ENCODE measurements at regions not wholly inside any gene's neighbourhood (a gene's known extent, or its start where the extent isn't known, plus 50 kb on each side); places are given as distances from the start of the nearest gene placed in this dataset.

DNA sequence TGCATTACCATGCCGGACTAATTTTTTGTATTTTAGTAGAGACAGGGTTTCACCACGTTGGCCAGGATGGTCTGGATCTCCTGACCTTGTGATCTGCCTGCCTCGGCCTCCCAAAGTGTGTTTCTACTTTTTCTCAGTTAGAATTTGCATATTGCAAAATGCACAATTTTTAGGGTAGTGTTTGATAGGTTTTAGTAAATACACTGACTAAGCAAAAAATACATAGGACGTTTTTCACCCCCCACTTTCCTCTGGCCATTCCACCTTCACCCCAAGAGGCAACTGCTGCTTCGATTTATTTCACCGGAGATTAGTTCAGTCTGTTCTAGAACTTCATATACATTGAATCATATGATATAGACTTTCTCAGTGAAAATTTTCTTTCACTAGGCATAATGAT is 1269.1 kb downstream of the TBC1D22A start:
- Histone ChIP-seq H3K9me3 (ENCODE audit: insufficient read depth, low read depth, low read length) (no peaks in the 10 kb centered on the region), H3K27me3 (ENCODE audit: insufficient read depth, low read length, poor library complexity, severe bottlenecking) (peaks cover 3% of the 10 kb centered on the region), H3F3A (ENCODE audit: low read depth) (no peaks in the 10 kb centered on the region), H3K9ac (ENCODE audit: low read depth, low read length, poor library complexity, severe bottlenecking) (no peak overlapping the region), H3K4me2 (ENCODE audit: low read depth, low read length, poor library complexity, severe bottlenecking) (no peak overlapping the region), H3K36me3 (ENCODE audit: insufficient read depth, low read length) (no peaks in the 10 kb centered on the region), H3K79me2 (ENCODE audit: insufficient read depth, low read length) (no peaks in the 10 kb centered on the region), H4K20me1 (ENCODE audit: insufficient read depth, low read length, poor library complexity, severe bottlenecking) (no peaks in the 10 kb centered on the region), H3K9me2 (replicated peaks; ENCODE audit: low read depth, low read length) (no peaks in the 10 kb centered on the region), H2AFZ (ENCODE audit: low read length) (no peak overlapping the region), H3K4me1 (ENCODE audit: insufficient read depth, low read length, poor library complexity, severe bottlenecking) (no peaks in the 10 kb centered on the region), H3K4me3 (ENCODE audit: low read length, poor library complexity, severe bottlenecking) (no peak overlapping the region)
- no peak for TF ChIP-seq EZH2phosphoT487 (IDR thresholded peaks at IDR 0.05; ENCODE audit: borderline replicate concordance)
- TF ChIP-seq, protein P1, sequence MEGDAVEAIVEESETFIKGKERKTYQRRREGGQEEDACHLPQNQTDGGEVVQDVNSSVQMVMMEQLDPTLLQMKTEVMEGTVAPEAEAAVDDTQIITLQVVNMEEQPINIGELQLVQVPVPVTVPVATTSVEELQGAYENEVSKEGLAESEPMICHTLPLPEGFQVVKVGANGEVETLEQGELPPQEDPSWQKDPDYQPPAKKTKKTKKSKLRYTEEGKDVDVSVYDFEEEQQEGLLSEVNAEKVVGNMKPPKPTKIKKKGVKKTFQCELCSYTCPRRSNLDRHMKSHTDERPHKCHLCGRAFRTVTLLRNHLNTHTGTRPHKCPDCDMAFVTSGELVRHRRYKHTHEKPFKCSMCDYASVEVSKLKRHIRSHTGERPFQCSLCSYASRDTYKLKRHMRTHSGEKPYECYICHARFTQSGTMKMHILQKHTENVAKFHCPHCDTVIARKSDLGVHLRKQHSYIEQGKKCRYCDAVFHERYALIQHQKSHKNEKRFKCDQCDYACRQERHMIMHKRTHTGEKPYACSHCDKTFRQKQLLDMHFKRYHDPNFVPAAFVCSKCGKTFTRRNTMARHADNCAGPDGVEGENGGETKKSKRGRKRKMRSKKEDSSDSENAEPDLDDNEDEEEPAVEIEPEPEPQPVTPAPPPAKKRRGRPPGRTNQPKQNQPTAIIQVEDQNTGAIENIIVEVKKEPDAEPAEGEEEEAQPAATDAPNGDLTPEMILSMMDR (conservative IDR thresholded peaks at IDR 0.05; ENCODE audit: low read length) = no peak

DNA sequence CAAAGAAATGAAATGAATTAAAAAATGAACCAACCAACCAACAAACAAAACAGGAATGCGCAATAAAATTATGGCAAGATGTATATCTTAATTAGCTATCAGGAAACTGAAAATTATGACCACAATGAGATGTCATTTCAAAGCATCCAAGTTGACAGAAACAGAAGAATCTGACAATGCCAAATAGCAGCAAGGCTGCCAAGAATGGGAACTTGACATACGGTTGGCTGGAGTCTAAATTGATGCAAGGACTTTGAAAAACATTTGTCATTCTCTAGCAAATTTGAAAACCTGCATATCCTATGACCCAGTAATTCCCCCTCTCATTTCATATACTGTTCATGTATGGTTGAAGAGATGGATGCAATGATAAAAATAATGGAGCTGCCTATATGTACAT is 1262.6 kb downstream of the TBC1D22A start:
- Histone ChIP-seq H3F3A (ENCODE audit: low read depth) (no peaks in the 10 kb centered on the region), H3K9me3 (ENCODE audit: insufficient read depth, low read depth, low read length) (peaks cover 5% of the 10 kb centered on the region), H3K9me2 (replicated peaks; ENCODE audit: low read depth, low read length) (no peaks in the 10 kb centered on the region), H3K4me1 (ENCODE audit: insufficient read depth, low read length, poor library complexity, severe bottlenecking) (no peaks in the 10 kb centered on the region), H3K36me3 (ENCODE audit: insufficient read depth, low read length) (no peaks in the 10 kb centered on the region), H4K20me1 (ENCODE audit: insufficient read depth, low read length, poor library complexity, severe bottlenecking) (no peaks in the 10 kb centered on the region), H3K9ac (ENCODE audit: low read depth, low read length, poor library complexity, severe bottlenecking) (no peak overlapping the region), H3K79me2 (ENCODE audit: insufficient read depth, low read length) (no peaks in the 10 kb centered on the region), H3K4me3 (ENCODE audit: low read length, poor library complexity, severe bottlenecking) (no peak overlapping the region), H3K27me3 (ENCODE audit: insufficient read depth, low read length, poor library complexity, severe bottlenecking) (no peaks in the 10 kb centered on the region), H3K4me2 (ENCODE audit: low read depth, low read length, poor library complexity, severe bottlenecking) (no peak overlapping the region), H2AFZ (ENCODE audit: low read length) (no peak overlapping the region)
- TF ChIP-seq EZH2phosphoT487 (IDR thresholded peaks at IDR 0.05; ENCODE audit: borderline replicate concordance) = no peak
- TF ChIP-seq, protein P1 (conservative IDR thresholded peaks at IDR 0.05; ENCODE audit: low read length) = no peak

DNA sequence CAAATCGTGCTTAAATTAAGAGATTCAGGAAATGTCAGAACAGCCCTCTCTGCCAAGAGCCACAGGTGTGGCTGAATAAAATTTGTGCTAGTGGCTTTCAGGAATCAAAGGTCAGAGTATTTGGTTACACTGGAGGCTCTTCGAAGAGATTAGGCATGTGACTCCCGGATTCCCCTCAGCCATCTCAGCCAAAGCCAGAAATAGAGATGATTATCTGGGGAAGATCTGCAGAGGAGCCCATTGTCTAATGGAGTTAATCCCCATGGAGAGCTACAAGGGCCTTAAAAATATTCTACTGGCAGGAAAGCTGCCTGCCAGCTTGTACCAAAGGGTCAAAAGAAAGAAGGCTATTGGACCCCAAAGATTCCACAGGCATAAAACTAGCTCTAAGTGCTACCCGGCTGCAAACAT is 1259.5 kb downstream of the TBC1D22A start:
- Histone ChIP-seq H3K9ac (ENCODE audit: low read depth, low read length, poor library complexity, severe bottlenecking) (no peak overlapping the region), H3K9me3 (ENCODE audit: insufficient read depth, low read depth, low read length) (peaks cover 11% of the 10 kb centered on the region), H3K4me1 (ENCODE audit: insufficient read depth, low read length, poor library complexity, severe bottlenecking) (no peaks in the 10 kb centered on the region), H3K4me2 (ENCODE audit: low read depth, low read length, poor library complexity, severe bottlenecking) (no peak overlapping the region), H3K36me3 (ENCODE audit: insufficient read depth, low read length) (no peaks in the 10 kb centered on the region), H2AFZ (ENCODE audit: low read length) (no peak overlapping the region), H3K79me2 (ENCODE audit: insufficient read depth, low read length) (no peaks in the 10 kb centered on the region), H3K4me3 (ENCODE audit: low read length, poor library complexity, severe bottlenecking) (no peak overlapping the region), H3K9me2 (replicated peaks; ENCODE audit: low read depth, low read length) (no peaks in the 10 kb centered on the region), H4K20me1 (ENCODE audit: insufficient read depth, low read length, poor library complexity, severe bottlenecking) (no peaks in the 10 kb centered on the region), H3K27me3 (ENCODE audit: insufficient read depth, low read length, poor library complexity, severe bottlenecking) (no peaks in the 10 kb centered on the region), H3F3A (ENCODE audit: low read depth) (no peaks in the 10 kb centered on the region)
- TF ChIP-seq, protein P1 (conservative IDR thresholded peaks at IDR 0.05; ENCODE audit: low read length) = no peak
- TF ChIP-seq EZH2phosphoT487 (IDR thresholded peaks at IDR 0.05; ENCODE audit: borderline replicate concordance) = no peak
